Ishikawa (cell line): ENCODE measurements at regions not wholly inside any gene's neighbourhood (a gene's known extent, or its start where the extent isn't known, plus 50 kb on each side); places are given as distances from the start of the nearest gene placed in this dataset.

ENCODE experiments used
- CEBPB ChIP-seq: IDR thresholded peaks from 2 replicates; pipeline ENCODE4 v1.6.1; 2012
- CREB1 ChIP-seq: IDR thresholded peaks from 2 replicates; pipeline ENCODE4 v1.6.1; 2012; ENCODE audit warnings: low read depth
- EGR1 ChIP-seq: IDR thresholded peaks from 2 replicates; pipeline ENCODE4 v1.6.1; 2012
- EP300 ChIP-seq: IDR thresholded peaks from 2 replicates; pipeline ENCODE4 v1.6.1; 2012; ENCODE audit warnings: borderline replicate concordance
- FOXM1 ChIP-seq: IDR thresholded peaks from 2 replicates; pipeline ENCODE4 v1.6.1; 2012; ENCODE audit warnings: low read depth, borderline replicate concordance
- NFIC ChIP-seq: IDR thresholded peaks from 2 replicates; pipeline ENCODE4 v1.6.1; 2012
- RAD21 ChIP-seq: IDR thresholded peaks from 2 replicates; pipeline ENCODE4 v1.6.1; 2012; ENCODE audit warnings: low read depth
- REST ChIP-seq: IDR thresholded peaks from 2 replicates; pipeline ENCODE4 v1.6.1; 2012; ENCODE audit warnings: low read depth, mild to moderate bottlenecking
- TAF1 ChIP-seq: IDR thresholded peaks from 2 replicates; pipeline ENCODE4 v1.6.1; 2012; ENCODE audit warnings: low read depth, mild to moderate bottlenecking
- TCF12 ChIP-seq: IDR thresholded peaks from 2 replicates; pipeline ENCODE4 v1.6.1; 2012; ENCODE audit warnings: low read depth
- TEAD4 ChIP-seq: IDR thresholded peaks from 2 replicates; pipeline ENCODE4 v1.6.1; 2012
- YY1 ChIP-seq: IDR thresholded peaks from 2 replicates; pipeline ENCODE4 v1.6.1; 2012; ENCODE audit warnings: low read depth
- ZBTB7A ChIP-seq: IDR thresholded peaks from 2 replicates; pipeline ENCODE4 v1.6.1; 2012; ENCODE audit warnings: low read depth
- TF ChIP-seq, protein P1 (sequence below): IDR thresholded peaks from 2 replicates; pipeline ENCODE4 v1.6.1; 2012
- TF ChIP-seq, protein P2 (sequence below): IDR thresholded peaks from 2 replicates; pipeline ENCODE4 v1.6.1; 2012

DNA sequence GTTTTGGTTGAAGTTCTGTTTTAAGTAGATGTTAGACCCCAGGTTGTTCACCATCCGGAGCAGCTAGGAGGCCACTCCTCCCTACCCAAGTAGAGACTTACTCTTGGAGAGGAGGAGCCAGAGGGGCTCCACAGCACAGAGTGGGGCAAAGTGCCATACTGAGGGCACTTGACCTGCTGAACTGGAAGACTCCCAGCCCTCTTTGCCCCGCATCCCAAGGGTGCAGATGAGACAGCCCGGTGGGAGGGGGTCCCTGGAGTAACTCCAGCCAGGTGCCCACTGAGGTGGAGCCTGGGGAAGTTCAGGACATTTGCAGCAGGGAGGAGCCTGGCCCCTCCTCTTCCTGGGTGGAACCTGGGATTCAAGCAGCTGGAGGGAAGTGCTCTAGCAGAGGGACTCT lies 102.1 kb upstream of the GPR6 start:
- TF ChIP-seq FOXM1, result no peak
- TF ChIP-seq RAD21, result no peak
- TF ChIP-seq EP300, result no peak
- no peak for TF ChIP-seq CEBPB
- TF ChIP-seq REST, result no peak
- no peak for TF ChIP-seq ZBTB7A
- TF ChIP-seq, protein P1, sequence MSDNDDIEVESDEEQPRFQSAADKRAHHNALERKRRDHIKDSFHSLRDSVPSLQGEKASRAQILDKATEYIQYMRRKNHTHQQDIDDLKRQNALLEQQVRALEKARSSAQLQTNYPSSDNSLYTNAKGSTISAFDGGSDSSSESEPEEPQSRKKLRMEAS, result no peak
- TF ChIP-seq EGR1, result no peak
- TF ChIP-seq, protein P2, sequence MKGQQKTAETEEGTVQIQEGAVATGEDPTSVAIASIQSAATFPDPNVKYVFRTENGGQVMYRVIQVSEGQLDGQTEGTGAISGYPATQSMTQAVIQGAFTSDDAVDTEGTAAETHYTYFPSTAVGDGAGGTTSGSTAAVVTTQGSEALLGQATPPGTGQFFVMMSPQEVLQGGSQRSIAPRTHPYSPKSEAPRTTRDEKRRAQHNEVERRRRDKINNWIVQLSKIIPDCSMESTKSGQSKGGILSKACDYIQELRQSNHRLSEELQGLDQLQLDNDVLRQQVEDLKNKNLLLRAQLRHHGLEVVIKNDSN, result no peak
- no peak for TF ChIP-seq TAF1
- TF ChIP-seq TEAD4, result no peak
- TF ChIP-seq TCF12, result no peak
- TF ChIP-seq CREB1, result no peak
- no peak for TF ChIP-seq NFIC
- no peak for TF ChIP-seq YY1

DNA sequence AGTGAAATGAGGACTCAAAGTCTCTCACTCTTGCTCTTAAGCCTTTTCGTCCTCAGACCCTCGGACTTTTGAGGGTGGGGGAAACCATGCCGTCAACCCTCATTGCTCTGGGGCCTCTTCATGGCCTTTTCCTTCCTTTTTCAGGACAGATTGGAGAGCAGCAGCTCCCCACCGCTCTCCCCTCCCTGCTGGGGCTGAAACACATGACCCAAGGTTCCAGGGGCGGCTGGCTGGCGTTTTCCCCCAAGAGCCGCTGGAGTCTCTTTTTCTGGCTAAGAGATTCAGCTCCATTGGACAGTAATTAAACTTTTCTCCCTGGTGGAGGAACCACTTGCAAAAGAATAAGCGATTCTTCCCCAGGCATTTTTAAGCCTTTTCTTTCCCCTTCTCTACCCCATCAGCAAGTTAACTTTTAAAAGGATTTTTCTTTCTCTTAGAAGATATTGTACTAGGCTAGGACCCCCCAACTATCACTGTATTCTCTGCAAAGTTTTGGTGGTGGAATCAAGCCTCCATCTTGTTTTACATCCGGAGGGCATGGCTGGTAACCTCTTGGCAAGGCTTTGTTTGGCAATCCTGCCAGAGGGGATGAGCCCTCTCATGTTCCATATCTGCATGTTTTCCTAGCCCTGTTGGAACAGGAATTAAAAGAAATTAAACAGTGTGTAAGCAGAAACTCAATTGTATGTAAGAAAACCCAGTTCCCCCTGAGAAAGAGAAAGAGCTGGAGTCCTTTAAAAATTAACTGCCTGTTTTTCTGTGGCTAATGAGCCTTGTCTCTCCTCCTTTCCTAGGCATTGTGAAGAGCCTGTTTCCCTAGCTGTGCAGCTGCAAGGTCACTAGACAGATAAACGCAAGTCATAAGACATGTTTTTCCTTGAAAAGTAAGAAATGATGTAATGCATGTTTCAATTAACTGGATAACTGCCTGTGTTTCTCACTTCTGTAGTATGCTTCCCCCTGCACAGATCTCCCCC lies 100.8 kb upstream of the GPR6 start:
- TF ChIP-seq TAF1, result no peak
- no peak for TF ChIP-seq EGR1
- TF ChIP-seq FOXM1, result no peak
- TF ChIP-seq, protein P2, result no peak
- TF ChIP-seq CREB1, result no peak
- TF ChIP-seq, protein P1, result no peak
- TF ChIP-seq CEBPB, result no peak

DNA sequence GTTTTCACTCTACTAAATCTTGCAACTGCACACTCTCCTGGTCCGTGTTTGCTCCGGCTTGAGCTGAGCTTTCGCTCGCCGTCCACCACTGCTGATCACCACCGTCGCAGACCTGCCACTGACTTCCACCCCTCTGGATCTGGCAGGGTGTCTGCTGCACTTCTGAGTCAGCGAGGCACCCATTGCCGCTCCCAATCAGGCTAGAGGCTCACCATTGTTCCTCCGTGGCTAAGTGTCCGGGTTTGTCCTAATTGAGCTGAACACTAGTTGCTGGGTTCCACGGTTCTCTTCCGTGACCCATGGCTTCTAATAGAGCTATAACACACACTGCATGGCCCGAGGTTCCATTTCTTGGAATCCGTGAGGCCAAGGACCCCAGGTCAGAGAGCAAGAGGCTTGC lies 98.6 kb upstream of the GPR6 start:
- TF ChIP-seq EP300, result no peak
- no peak for TF ChIP-seq FOXM1
- no peak for TF ChIP-seq TEAD4
- no peak for TF ChIP-seq CEBPB
- no peak for TF ChIP-seq NFIC
- no peak for TF ChIP-seq RAD21
- TF ChIP-seq, protein P2, result no peak
- TF ChIP-seq ZBTB7A, result no peak
- no peak for TF ChIP-seq TAF1
- no peak for TF ChIP-seq TCF12
- no peak for TF ChIP-seq YY1
- no peak for TF ChIP-seq EGR1
- TF ChIP-seq REST, result no peak

GRCh38 chr6:109891924-109892323 lies 86.2 kb upstream of the GPR6 start:
- no peak for TF ChIP-seq FOXM1
- no peak for TF ChIP-seq TAF1
- TF ChIP-seq RAD21, result no peak
- TF ChIP-seq TEAD4, result no peak
- no peak for TF ChIP-seq NFIC
- TF ChIP-seq, protein P1, result no peak
- no peak for TF ChIP-seq CREB1
- TF ChIP-seq EP300, result no peak
